ENCODE measurements at regions not wholly inside any gene's neighbourhood (a gene's known extent, or its start where the extent isn't known, plus 50 kb on each side); places are given as distances from the start of the nearest gene placed in this dataset.

DNA sequence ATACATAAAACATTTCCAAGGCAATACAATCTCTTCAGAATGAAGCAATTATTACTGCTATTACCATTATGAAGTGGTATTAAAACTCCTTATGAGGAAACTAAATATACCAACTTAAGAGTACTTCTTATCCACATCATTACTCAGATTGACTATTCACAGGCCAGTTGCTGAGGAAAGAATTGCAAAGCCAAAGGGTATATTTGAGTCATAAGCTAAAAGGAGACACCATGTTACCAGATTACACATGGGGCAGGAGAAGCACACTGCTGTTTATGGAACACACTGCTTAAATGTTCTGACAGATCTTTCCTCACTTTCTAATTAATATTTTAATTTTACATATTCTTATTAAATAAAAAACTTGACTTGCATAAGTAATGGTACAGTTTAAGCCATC lies 1726.4 kb upstream of the NUDT12 start:
- no peak for ATAC-seq (ENCODE audit: insufficient read depth, low FRiP score)
- Histone ChIP-seq H3K4me1 (ENCODE audit: control insufficient read depth in 5 of 5, insufficient read depth in 5 of 5, low read length in 5 of 5) (no peaks in the 10 kb centered on the region), H3K9ac (ENCODE audit: insufficient read depth in 1 of 2, low read length in 2 of 2) (no peak overlapping the region), H3K9me3 (ENCODE audit: control insufficient read depth in 4 of 4, insufficient read depth in 3 of 4, low read length in 3 of 4) (peaks cover 0 to 1% (median 0%) of the 10 kb centered on the region in 4 donors), H3K27me3 (ENCODE audit: control insufficient read depth in 3 of 3, insufficient read depth in 3 of 3, low read length in 2 of 3) (no peaks in the 10 kb centered on the region), H3K4me3 (no peak overlapping the region), H3K36me3 (ENCODE audit: control insufficient read depth in 4 of 4, insufficient read depth in 4 of 4, low read length in 4 of 4) (no peaks in the 10 kb centered on the region), H3K27ac (ENCODE audit: low read depth in 1 of 2, low read length in 1 of 2) (no peak overlapping the region)
- TF ChIP-seq, protein P1, sequence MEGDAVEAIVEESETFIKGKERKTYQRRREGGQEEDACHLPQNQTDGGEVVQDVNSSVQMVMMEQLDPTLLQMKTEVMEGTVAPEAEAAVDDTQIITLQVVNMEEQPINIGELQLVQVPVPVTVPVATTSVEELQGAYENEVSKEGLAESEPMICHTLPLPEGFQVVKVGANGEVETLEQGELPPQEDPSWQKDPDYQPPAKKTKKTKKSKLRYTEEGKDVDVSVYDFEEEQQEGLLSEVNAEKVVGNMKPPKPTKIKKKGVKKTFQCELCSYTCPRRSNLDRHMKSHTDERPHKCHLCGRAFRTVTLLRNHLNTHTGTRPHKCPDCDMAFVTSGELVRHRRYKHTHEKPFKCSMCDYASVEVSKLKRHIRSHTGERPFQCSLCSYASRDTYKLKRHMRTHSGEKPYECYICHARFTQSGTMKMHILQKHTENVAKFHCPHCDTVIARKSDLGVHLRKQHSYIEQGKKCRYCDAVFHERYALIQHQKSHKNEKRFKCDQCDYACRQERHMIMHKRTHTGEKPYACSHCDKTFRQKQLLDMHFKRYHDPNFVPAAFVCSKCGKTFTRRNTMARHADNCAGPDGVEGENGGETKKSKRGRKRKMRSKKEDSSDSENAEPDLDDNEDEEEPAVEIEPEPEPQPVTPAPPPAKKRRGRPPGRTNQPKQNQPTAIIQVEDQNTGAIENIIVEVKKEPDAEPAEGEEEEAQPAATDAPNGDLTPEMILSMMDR (IDR thresholded peaks at IDR 0.05; ENCODE audit: control extremely low read depth, extremely low read depth) = no peak
- DNase-seq = no peak

DNA sequence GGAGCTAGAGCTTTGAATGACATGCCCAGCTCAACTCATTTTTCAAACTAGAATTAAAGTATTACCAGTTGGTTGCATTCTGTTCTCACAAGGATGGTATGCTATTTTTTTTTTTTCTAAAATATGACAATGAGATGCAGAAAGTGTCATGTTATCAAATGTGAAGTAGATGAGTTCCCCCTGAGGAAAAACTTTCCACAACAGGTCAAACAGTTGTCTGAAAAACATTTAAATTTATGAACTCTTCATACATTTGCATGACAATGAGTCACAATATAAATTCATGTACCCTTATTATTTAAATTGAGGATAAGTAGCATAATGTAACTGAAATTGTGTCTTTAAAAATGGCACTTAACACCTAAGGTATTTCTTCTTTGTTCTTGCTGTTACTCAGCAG lies 1720.5 kb upstream of the NUDT12 start:
- no peaks in the 10 kb centered on the region for H3K36me3 ChIP-seq (ENCODE audit: control insufficient read depth in 4 of 4, insufficient read depth in 4 of 4, low read length in 4 of 4)
- H3K9me3 ChIP-seq (ENCODE audit: control insufficient read depth in 4 of 4, insufficient read depth in 3 of 4, low read length in 3 of 4) = peaks cover 0 to 1% (median 0%) of the 10 kb centered on the region in 4 donors
- H3K9ac ChIP-seq (ENCODE audit: insufficient read depth in 1 of 2, low read length in 2 of 2) = no peak overlapping the region
- H3K27ac ChIP-seq (ENCODE audit: low read depth in 1 of 2, low read length in 1 of 2) = no peak overlapping the region
- no peak for DNase-seq
- ATAC-seq (ENCODE audit: insufficient read depth, low FRiP score) = no peak
- H3K4me1 ChIP-seq (ENCODE audit: control insufficient read depth in 5 of 5, insufficient read depth in 5 of 5, low read length in 5 of 5) = no peaks in the 10 kb centered on the region
- TF ChIP-seq, protein P1 (IDR thresholded peaks at IDR 0.05; ENCODE audit: control extremely low read depth, extremely low read depth) = no peak
- no peaks in the 10 kb centered on the region for H3K27me3 ChIP-seq (ENCODE audit: control insufficient read depth in 3 of 3, insufficient read depth in 3 of 3, low read length in 2 of 3)
- no peak overlapping the region for H3K4me3 ChIP-seq

DNA sequence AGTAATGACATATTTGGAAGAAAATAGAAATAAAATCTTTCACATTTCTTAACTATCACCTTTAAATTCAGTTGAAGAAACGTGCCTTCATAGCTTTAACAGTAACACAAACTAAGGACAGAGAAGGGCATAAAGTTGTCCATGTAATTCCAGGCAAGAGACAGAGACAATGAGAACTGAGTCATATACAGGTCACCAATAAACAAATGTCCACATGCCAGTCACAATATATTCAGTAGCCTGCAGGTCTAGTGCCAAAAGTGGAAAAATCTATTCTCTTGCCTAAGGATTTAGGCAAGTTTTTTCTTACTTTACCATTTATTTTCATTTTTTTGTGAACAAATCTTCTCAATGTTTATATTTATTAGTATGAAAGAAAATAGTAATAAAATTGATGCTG lies 1711.5 kb upstream of the NUDT12 start:
- Histone ChIP-seq H3K4me3 (no peak overlapping the region), H3K9me3 (ENCODE audit: control insufficient read depth in 4 of 4, insufficient read depth in 3 of 4, low read length in 3 of 4) (no peaks in the 10 kb centered on the region), H3K36me3 (ENCODE audit: control insufficient read depth in 4 of 4, insufficient read depth in 4 of 4, low read length in 4 of 4) (no peaks in the 10 kb centered on the region), H3K9ac (ENCODE audit: insufficient read depth in 1 of 2, low read length in 2 of 2) (no peak overlapping the region), H3K27me3 (ENCODE audit: control insufficient read depth in 3 of 3, insufficient read depth in 3 of 3, low read length in 2 of 3) (no peaks in the 10 kb centered on the region), H3K4me1 (ENCODE audit: control insufficient read depth in 5 of 5, insufficient read depth in 5 of 5, low read length in 5 of 5) (no peaks in the 10 kb centered on the region), H3K27ac (ENCODE audit: low read depth in 1 of 2, low read length in 1 of 2) (no peak overlapping the region)
- ATAC-seq (ENCODE audit: insufficient read depth, low FRiP score) = no peak
- no peak for DNase-seq
- 51 to 65% methylated on average over 1 of the region's 1 CpG for WGBS, 2 donors
- TF ChIP-seq, protein P1 (IDR thresholded peaks at IDR 0.05; ENCODE audit: control extremely low read depth, extremely low read depth) = no peak

DNA sequence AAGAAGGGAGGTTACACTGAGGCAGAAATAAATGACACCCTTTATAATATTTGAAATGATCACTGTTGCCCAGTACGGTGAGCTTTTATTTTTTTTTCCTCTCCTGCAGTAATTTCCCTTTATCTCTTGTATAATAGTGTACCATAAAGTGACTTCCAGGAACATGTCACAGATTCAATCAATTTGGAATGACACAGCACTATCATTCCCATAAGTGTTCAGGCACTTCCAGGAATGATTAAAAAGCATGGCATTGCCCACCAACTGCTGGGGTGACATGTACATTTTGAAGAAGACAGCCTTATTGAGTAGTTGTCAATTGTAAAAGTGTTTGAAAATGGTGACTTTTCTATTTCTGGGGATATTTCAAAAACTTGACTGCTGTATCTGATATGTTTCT lies 1700.9 kb upstream of the NUDT12 start:
- DNase-seq (no peak), ATAC-seq (ENCODE audit: insufficient read depth, low FRiP score) (no peak)
- 72 to 81% methylated on average over 1 of the region's 1 CpG for WGBS, 2 donors
- TF ChIP-seq, protein P1 (IDR thresholded peaks at IDR 0.05; ENCODE audit: control extremely low read depth, extremely low read depth) = no peak
- H3K4me1 ChIP-seq (ENCODE audit: control insufficient read depth in 5 of 5, insufficient read depth in 5 of 5, low read length in 5 of 5) = no peaks in the 10 kb centered on the region
- H3K9me3 ChIP-seq (ENCODE audit: control insufficient read depth in 4 of 4, insufficient read depth in 3 of 4, low read length in 3 of 4) = peaks cover 0 to 6% (median 0%) of the 10 kb centered on the region in 4 donors
- no peaks in the 10 kb centered on the region for H3K27me3 ChIP-seq (ENCODE audit: control insufficient read depth in 3 of 3, insufficient read depth in 3 of 3, low read length in 2 of 3)
- no peak overlapping the region for H3K9ac ChIP-seq (ENCODE audit: insufficient read depth in 1 of 2, low read length in 2 of 2)
- no peak overlapping the region for H3K4me3 ChIP-seq
- H3K36me3 ChIP-seq (ENCODE audit: control insufficient read depth in 4 of 4, insufficient read depth in 4 of 4, low read length in 4 of 4) = no peaks in the 10 kb centered on the region
- H3K27ac ChIP-seq (ENCODE audit: low read depth in 1 of 2, low read length in 1 of 2) = no peak overlapping the region
